SK-MEL-5 (cell line): ENCODE measurements at regions not wholly inside any gene's neighbourhood (a gene's known extent, or its start where the extent isn't known, plus 50 kb on each side); places are given as distances from the start of the nearest gene placed in this dataset.

Source experiments
- DNase-seq: peaks from one replicate; pipeline ENCODE4 v3.0.0-alpha.2; 2016; ENCODE audit warnings: low read depth, low spot score
- in situ Hi-C: cut with HindIII; loops from 2 replicates; pipeline ENCODE4 v1.10.0; 2016; ENCODE audit warnings: low sequenced_read_pairs, high pct_unique_total_duplicates, low pct_unique_long_range_greater_than_20kb

DNA sequence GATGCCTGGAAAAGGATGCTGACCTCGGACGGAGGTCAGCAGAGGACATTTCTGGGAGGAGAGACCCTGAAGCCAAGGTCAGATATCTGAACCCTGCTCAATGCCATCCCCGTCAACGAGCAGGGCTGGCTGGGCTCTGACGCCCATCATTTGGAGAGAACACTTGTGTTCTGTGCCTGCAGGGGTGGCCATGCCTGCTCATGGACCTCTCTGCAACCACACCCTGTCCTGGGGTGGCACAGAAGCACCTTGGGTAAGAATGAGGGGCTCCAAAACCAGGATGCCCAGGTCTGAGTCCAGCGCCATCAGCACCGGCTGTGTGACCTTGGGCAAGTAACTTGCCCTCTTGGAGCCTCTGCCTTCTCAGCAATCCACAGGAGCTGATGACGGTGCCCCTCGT is 293.7 kb upstream of the FOXF1 start:
- in situ Hi-C loops = no loop called here
- DNase-seq = no peak

DNA sequence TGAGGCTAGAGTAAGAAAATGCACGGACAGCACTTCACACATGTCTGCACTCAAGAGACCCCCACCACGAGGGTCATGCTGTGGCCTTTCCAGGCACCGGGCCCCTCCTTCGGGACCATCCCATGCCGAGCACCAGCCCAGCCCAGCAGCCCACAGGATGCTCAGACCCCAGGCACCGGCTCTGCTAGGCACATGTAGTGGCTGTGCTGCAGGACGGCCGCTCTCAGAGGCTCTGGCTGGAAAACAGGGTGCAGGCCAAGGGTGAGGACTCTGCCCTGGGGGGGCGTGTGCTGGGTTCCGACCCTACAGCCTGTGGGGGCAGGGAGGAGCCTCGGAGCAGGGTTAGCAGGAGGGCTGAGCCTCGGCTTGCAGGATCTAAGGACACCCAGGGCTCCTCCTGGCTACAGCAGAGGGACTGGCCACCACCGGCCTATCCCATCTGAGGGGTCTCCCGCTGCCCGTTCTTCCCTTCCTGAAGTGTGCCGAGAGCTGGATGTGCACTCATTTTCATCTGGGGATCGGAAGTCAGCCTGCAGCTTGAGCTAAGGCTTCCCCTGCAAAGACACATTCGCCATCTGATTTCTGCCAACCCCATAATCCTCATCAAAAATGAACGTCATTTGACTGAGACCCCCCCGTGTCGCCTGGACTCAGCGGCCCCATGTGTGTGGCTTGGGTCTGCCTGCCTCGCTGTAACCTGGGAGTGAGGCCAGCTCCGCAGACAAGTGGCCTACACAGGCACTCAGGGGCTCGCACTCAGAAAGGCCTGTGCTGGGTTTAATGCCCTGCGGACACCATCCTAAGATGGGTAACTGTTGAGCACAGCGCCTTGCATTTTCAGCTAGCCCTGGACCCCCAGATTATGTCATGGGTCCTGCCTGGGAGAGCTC is 293.1 kb upstream of the FOXF1 start:
- in situ Hi-C loops = no loop called here
- DNase-seq = no peak

DNA sequence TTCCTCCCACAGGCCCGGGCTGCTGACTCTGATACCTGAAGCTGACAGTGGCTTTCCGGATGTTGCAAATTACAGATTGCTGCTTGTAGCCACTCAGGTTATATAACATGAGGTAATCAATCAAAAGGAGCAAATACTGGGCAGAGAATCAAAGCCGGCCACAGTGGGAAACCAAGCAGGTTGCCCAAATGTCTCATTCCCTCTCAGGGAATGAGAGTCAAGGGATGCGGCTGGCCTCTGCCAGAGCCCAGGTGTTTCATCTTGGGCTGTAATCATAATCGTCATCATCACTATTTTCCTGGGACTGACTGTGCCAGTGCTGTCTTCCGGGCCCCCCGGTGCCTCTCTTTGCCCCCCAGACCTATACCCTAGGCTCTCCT is 292.4 kb upstream of the FOXF1 start:
- in situ Hi-C loops = no loop called here
- no peak for DNase-seq

DNA sequence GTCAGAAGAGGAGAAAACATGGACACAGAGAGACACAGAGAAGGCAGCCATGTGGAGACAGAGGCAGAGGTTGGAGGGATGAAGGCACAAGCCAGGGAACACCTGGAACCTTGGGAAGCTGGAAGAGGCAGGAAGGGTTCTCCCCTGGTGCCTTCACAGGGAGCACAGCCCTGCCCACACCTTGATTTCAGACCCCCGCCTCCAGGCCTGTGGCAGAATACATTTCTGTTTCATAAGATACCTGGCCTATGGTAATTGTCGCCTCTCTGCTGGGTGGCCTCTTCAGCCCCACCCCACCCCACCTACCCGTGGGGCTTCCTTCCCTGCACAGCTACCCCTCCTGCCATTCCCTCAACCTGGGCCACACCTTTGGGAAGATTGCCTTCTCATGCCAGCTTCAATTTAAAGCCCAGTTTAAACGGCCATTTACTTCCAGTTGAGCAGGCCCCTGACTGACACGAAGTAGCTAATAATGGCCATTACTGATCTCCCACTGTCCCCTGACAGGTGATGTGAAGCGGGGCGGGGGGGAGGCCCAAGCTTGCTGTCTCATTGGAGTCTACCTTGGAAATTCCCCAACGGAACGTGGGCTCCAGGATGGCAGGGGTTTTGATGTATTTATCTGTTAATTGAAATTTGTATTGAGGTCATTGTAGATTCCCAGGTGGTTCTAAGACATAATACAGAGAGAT is 291.7 kb upstream of the FOXF1 start:
- in situ Hi-C loops = no loop called here

DNA sequence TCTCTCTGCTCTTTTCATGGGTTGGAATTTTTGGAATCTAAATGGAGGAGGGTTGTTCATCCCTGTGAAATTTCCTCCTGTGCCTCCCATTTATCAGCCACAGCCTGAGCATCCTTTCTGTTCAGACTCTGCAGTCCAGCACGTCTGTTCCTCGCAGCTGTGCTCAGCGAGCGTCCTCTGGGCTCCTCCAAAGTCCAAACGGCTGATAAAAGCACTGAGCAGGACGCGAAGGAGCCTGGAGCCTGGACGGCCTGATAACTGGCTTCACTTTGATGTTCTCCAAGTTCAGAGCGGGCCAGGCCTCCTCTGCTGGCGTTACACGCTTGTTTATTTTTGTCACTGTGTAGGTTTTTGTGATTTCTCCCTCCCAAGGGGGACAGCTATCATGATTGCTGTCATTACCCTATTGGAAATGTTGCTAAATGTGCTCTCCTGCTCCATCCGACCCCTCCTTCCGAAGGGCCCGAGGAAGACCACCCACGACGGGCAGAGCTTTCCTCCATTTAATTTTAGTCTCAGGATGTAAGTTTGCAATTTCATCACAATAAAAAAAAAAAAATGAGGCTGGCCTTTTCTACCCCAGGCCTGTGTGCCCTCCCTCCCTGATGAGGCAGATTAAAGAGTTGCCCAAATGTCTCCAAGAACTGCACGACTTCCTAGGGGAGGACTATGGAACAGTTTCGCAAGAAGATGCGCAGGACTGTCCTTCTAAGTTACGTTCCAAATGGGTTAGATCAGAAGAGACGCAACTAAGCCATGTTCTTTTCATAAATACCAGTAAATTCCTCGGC is 290.5 kb upstream of the FOXF1 start:
- no peak for DNase-seq
- in situ Hi-C loops = no loop called here

More for the DNA sequence above, 291.7 kb upstream of the FOXF1 start:
- DNase-seq = no peak

DNA sequence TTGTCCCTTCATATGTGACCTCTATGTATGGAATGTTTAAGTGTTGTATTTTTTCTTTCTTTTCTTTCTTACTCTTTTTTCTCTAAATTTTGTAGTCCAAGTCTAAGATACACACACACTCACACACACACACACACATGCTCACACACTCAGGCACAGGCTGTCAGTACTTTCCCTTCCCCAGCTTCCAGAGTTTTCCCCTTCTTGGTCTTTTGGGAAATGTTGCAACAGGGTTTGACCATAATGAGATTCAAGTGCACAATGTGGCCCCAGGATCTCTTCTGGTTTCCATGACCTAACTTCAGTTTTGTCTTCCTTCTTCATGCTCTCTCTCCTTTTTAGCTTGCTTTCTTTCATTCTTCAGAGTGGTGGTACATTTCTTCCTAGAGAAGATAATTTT is 289.8 kb upstream of the FOXF1 start:
- in situ Hi-C loops = no loop called here
- no peak for DNase-seq

DNA sequence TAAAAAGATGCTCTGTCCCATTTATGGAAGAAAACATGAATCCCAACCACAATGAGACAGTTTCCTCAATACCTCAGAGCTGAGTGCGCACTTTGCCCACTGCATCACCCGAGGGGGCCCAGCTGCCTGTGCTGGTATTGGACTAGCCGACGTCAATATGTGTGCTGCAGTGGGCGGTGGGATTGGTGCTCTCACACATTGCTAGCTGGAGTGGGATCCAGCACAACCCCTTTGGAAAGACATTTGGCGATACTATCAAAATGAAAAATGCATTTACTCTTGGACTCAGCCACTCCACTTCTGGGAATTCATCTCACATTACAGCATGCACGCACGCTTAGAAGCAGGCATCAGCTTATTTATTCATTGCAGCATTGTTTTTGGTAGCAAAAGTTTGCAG is 289.2 kb upstream of the FOXF1 start:
- in situ Hi-C loops = no loop called here
- DNase-seq = no peak

DNA sequence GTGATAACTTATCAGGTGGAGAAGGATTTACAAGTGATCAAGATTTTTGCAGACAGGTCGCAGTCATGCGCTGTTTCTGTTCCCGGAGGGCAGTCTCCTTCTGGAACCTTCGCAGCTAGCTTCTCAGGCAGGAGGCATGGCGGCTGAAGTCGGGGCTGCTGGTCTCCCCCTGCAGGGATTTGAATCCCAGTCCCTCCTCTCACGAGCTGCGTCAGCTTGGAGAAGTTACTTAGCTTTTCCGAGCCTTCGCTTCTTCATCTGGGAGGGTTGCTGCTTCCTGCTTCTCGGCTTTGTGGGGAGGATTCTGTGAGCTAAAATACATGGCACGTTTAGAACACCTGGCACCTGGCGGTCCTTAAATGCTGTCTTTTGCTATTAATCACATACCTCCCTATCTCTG is 287.8 kb upstream of the FOXF1 start:
- no peak for DNase-seq
- in situ Hi-C loops = no loop called here

DNA sequence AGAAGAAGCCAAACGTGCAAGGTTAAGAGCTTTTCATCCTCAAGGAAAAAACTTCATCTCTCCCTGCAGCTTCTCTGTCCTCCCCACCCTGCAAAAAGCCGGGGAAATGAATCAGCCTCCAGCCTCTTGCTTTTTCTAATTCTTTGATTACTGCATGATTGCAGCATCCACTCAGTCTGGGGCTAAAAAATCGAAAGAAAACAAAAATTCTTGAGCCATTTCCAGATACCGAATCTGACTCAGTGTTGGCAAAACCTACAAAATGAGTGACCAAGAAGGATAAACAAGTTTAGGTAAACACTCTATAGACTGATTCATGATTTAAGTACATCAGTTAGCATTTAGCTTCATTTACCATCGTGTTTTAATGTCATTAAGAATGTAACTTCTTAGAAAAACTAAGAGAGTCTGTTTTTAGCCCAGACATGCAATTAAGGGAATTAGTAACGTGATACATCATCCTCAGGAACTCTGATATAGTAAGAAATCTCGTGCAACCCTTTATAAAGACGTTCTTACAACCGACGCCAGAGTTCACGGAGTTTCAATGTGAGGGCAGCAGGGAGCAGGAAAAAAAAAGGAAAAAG is 287.3 kb upstream of the FOXF1 start:
- in situ Hi-C loops = no loop called here
- no peak for DNase-seq

DNA sequence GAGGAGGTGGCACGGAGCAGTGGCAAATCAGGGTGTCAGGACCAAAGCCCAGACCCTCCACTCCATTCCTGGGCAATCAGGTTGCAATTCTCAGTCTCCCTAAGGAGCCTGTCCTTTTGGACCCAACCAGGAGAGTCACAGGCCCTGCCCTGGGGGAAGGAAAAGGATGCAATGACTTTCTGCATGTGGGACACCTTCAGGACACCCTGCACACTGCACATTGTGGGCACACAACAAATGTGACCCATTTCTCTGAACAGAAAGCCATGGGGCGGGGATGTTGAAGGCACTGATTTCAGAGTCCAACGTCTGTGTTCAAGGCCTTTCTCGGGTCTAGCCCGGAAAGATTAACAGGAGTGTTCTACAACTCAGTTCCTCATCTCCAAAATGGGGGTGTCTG is 286.2 kb upstream of the FOXF1 start:
- DNase-seq = no peak
- in situ Hi-C loops = no loop called here

DNA sequence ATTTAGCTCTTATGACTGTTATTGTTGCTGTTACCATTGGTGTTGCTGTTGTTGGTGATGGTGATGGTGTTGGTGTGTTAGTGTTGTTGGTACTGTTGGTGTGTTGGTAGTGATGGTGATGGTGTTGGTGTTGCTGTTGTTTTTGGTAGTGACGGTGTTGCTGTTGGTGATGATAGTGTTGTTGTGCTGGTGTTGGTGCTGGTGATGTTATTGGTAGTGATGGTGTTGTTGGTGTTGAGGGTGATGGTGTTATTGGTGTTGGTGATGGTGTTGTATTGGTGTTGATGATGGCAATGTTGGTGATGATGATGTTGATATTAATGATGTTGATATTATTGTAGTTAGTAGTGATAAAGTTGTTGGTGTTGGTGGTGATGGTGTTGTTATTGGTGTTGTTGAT is 285.7 kb upstream of the FOXF1 start:
- in situ Hi-C loops = no loop called here
- DNase-seq = no peak

DNA sequence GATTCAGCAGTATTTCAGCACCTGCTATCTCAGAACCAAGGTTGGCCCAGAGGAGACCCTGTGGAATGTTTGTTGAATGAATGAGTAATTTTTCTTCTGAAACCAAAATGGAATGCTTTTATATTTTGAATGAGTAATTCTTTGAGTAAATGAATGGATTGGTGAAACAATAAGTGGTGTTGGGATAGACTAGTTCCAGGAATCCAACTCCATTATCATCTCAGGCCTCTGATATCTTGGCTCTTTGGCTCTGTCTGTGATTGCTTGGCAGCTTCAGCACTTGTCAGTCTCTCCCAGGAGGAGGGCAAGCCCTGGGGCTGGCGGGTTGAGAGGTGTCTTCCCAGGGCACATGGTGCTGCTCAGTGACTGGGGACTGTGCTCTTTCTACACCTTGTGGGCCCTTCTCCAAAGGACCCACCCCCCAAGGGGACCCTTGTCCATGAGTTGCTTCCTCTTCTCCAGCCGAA is 284.4 kb upstream of the FOXF1 start:
- DNase-seq = no peak
- in situ Hi-C loops = no loop called here

DNA sequence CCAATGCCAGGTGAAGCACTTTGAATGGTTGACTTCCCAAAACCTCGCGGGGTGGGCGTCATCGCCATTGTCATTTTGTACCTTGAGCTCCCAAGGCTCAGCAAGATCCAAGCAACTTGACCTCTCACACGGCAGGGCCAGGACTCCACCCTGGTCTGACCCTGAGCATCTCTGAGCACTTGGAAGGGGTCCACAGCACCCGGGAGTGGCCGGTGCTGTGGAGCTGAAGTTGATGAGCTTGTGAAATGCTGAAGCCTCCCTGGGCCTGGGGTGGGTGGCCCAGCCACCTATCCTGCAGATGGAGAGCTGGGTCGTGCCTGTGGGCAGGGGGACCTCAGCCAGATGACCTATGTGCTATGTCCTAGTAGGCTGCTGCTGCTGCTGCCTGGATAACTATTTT is 283.3 kb upstream of the FOXF1 start:
- DNase-seq = no peak
- in situ Hi-C loops = no loop called here

DNA sequence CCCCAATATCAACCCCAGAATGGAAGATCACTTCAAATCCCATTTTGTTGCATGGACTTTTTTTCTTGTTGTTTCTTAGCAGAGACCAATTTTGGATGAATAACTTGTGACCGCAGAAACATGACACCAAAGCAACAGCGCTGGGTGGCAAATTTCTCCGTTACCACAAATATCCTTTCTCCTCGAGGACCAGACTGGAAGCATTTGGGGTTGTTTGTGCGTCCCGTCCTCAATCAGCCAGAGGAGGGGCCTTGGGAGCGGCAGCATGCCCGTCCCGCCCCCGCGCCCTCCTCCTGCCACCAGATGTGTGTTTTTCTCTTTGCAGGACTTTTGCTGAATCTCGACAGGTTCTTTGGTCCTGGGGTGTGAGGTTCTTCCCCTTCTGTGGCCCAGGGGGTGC is 282.5 kb upstream of the FOXF1 start:
- in situ Hi-C loops = no loop called here
- no peak for DNase-seq

DNA sequence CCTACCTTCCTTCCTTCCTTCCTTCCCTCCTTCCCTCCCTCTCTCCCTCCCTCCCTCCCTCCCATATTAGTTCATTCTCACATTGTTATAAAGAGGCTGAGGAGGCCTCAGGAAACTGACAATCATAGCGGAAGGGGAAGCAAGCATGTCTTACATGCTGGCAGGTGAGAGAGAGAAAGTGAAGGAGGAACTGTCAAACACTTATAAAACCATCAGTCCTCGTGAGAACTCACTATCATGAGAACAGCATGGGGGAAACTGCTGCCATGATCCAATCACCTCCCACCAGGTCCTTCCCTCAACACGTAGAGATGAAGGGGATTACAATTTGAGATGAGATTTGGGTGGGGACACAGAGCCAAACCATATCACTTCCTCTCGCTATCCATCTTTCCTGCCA is 281.6 kb upstream of the FOXF1 start:
- in situ Hi-C loops = no loop called here
- DNase-seq = no peak

DNA sequence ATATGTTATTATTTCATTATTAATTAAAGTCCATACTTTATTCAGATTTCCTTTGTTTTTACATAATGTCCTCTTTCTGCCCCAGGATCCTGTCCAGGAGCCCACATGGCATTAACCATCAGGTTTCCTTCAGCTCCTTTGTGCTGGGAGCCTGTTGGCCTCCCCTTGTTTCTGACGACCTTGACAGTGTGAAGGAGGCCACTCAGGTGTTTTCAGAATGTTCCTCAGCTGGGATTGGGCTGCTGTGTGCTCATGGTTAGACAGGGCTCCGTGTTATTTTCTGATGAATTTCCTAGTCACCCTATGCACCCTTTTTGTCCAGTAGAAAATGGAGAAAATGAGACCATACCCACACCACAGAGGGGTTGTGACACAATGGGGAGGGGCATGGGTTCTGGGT is 281.0 kb upstream of the FOXF1 start:
- no peak for DNase-seq
- in situ Hi-C loops = no loop called here

DNA sequence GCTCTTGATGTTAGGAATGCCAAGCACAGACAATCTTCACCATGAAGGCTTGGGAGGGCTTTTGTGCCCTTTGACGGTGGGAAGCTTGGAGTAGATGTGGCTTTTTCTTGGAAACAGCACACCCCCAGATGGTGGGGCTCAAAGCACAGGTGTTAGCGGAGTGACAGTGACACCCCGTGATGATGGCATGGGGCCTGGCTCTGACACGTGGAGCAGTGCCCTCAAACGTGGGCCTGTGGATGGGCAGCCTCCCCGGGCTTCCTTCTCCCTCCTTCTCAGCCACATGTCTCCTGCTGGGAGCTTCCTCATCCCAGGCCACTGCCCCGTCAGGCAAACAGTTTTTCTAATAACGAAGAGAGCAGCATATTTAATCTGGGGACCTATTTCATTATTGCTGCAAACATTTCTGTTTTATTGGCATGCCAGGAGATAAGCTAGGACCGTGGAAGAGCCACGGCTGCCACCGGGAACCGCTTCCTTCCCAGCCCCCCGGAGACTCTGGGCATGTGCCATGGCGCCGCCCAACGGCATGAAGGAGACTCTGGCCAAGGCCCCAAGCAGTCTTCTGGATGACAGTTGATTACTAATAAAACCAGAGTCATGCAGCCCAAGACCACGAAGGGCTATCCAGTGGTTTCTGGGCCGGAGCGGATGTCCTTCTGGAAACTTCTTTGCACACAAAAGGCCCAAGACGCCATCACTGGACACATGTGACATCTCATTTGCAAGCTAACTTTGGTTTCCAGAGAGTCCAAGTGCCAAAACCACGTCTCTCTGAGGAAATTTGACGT is 280.3 kb upstream of the FOXF1 start:
- in situ Hi-C loops = no loop called here
- DNase-seq = no peak
